NCI-H2107 treated with DMSO at 0.1 percent for 48 hours (cell line): ENCODE measurements at regions not wholly inside any gene's neighbourhood (a gene's known extent, or its start where the extent isn't known, plus 50 kb on each side); places are given as distances from the start of the nearest gene placed in this dataset.
"Not testable (repeated sequence)": the region's sequence is repeated elsewhere in the genome, so short reads cannot be mapped to it uniquely, and the experiment has no call there.

Experiments
- DNase-seq: peaks from one replicate; lab custom pipeline; 2025; ENCODE audit not compliant: unreplicated experiment; lab: John Stamatoyannopoulos, UW

DNA sequence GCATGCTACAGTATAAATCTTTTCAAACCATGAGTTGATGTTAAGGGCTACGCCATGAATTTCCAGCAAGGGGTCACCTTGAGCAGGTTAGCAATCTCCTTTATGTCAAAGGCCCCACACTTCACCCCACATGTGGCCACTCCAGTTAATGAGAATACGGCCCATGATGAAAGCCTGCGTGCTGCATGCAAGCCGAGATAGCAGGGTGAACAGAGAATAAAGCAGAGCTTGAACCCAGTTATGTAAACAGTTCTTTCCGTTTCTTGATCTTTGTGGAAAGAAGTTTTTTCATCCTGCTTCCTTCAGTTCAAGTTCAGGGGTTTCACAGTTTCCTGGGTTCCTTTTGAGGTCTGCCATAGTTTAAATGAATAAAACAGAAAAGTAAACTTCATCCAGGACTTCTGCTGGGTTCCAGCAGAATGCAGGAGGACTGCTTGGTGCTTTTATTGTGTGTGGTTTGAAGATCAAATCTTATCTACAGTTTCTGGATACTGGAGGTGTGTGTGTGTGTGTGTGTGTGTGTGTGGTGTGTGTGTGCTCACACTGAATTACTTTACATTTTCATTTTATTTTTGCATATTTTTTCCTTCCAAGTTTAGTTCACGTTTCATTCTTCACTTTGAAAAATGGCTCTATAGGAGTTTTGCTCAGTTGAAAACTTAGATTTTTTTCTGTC lies 87.1 kb downstream of the HMHB1 start:
- no peak for DNase-seq

DNA sequence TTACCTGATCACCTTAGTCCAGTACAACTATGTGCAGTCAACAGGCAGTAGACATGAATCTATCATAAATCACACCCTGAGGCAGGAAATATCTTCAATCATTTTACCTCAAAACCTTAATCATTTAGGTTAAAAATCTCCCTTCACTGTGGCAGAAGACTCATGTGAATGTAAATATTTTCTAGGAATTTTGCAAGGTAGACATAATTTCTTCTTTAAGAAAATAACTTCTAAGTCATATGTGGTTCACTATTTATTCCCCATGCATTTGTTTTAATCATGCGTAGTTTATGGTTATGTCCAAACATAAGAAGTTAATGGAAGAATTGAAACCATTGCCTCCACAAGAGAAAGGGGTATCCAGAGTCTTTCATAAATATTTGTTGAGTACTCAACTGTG lies 97.0 kb downstream of the HMHB1 start:
- DNase-seq = no peak

GRCh38 chr5:143913008-143913752 lies 101.2 kb downstream of the HMHB1 start:
- no peak for DNase-seq

- DNase-seq = no peak
Observed at GRCh38 chr5:143914756-143915155, 102.8 kb downstream of the HMHB1 start.

DNA sequence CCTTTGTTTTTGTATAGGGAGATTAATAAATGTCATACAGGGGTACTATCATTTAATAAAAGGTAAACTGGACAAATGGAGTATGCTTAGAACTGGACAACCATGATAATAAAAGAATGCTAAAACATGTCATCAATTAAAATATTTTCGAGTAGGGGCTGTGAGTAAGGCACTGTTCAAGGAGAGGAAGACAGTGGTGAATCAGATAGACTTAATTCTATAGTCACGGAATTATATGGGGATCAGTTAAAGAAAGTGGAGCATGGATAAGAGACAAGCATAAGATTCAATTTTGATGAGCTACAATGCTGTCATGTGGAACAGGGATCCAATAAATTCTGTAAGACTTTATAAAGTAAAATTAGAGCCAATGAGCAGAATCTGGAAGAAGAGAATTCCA lies 104.5 kb downstream of the HMHB1 start:
- no peak for DNase-seq

- no peak for DNase-seq
Observed at GRCh38 chr5:143918961-143919360, 107.0 kb downstream of the HMHB1 start.

- DNase-seq = no peak
Observed at GRCh38 chr5:143920772-143921171, 108.8 kb downstream of the HMHB1 start.

GRCh38 chr5:143921525-143922311 lies 109.8 kb downstream of the HMHB1 start:
- no peak for DNase-seq

- DNase-seq = no peak
Observed at GRCh38 chr5:143922718-143923117, 110.8 kb downstream of the HMHB1 start.

DNA sequence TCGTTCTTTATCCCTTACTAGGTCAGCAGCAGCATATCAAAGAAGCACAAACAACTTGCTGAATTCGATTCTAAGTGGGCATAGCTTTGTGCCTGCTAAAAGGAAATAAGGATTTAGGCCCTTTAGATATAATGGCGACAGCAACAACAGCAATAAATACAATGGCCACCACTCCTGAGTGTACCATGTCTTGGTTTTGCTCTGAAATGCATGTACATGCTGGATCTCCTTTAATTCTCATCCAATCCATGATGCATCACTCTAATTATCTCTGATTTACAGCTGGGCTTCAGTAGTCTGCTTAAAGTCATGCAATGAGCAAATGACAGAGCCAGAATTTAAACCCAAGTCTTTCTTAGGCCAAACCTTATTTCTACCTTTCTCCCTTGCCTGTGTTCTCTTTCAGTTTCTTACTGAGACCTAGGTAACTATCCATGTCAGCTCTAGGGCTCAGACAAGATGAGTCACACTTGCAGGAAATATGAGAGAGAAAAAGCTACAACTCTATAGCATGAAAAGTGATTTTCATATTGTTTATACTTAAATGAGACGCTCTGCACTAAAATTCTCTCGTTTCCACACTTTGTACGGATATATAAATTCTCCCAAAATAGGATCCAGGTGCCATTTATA lies 111.8 kb downstream of the HMHB1 start:
- DNase-seq = no peak

- DNase-seq = no peak
Observed at GRCh38 chr5:143924311-143924978, 112.5 kb downstream of the HMHB1 start.

GRCh38 chr5:143924979-143925325 lies 113.0 kb downstream of the HMHB1 start:
- DNase-seq = not testable (repeated sequence)

- DNase-seq = no peak
Observed at GRCh38 chr5:143929486-143929885, 117.5 kb downstream of the HMHB1 start.

DNA sequence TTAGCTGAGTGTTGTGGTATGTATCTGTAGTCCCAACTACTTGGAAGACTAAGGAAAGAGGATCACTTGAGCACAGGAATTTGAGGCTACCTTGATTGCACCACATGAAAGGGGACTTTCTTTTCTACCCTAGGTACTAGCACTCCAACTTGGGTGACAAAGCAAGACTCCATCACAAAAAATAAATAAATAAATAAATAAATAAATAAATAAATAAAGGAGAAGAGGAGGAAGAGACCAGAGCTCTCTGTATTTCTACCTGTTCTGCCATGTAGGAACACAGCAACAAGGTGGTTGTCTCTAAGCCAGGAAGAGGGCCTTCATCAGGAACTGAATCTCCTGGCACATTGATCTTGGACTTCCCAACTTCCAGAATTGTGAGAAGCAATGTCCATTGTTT lies 118.6 kb downstream of the HMHB1 start:
- DNase-seq = no peak

DNA sequence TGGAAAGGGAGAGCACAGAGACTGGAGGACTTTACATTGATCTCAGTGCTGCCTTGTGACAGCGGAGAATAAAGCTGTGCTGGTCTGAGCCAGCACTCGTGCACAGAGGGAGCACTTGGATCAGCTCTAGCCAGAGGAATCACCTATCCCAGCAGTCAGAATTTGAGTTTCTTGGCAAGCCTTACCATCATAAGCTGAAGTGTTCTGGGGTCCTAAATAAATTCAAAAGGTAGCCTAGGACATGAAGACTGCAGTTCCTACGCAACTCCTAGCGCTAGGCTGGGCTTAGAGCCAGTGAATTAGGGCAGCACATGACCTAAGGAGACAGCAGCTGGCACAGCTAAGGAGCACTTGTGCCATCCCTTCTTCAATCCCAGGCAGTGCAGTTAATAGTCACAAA lies 119.5 kb downstream of the HMHB1 start:
- no peak for DNase-seq

DNA sequence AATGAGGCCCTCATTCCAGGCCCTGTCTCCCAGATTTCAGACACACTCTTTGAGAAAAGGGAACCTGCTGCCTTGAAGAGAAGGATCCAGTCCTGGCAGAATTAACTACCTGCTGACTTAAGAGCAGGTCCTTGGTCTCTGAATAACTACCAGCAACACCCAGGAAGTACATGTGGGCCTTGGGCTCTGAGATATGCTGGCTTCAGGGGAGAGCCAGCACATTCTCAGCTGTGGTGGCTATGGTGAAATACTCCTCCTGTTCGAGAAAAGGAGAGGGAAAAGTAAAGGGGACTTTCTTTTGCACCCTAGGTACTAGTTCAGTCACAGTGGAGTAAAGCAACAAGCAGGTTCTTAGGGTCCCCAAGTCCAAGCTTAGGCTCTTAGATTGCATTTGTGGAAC lies 120.0 kb downstream of the HMHB1 start:
- DNase-seq = no peak

GRCh38 chr5:143932584-143932983 lies 120.6 kb downstream of the HMHB1 start:
- DNase-seq = no peak

- DNase-seq = no peak
Observed at GRCh38 chr5:143933451-143933850, 121.5 kb downstream of the HMHB1 start.

DNA sequence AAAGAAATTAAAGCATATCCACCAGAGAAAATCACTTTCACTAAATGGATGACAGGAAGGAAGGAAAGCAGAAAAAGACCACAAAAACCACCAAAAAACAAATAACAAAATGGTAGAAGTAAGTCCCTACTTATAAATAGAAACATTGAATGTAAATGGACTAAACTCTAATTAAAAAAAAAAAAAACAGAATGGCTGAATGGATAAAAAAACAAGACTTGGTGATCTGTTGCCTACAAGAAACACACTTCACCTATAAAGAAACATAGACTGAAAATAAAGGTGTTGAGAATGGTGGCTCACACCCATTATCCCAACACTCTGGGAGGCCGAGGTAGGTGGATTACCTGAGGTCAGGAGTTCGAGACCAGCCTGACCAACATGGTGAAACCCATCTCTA lies 122.9 kb downstream of the HMHB1 start:
- no peak for DNase-seq

GRCh38 chr5:143938230-143938629 lies 126.3 kb downstream of the HMHB1 start:
- no peak for DNase-seq

- no peak for DNase-seq
Observed at GRCh38 chr5:143946837-143947236, 134.9 kb downstream of the HMHB1 start.
